HUES48 (cell line): ENCODE measurements at regions not wholly inside any gene's neighbourhood (a gene's known extent, or its start where the extent isn't known, plus 50 kb on each side); places are given as distances from the start of the nearest gene placed in this dataset.

Source experiments
- H3K27ac ChIP-seq: one replicate; pipeline ENCODE4 v1.7.0; 2013; ENCODE audit warnings: low read depth, low read length, inconsistent platforms
- H3K27me3 ChIP-seq: 2 replicates; pipeline ENCODE4 v1.6.1; 2013; ENCODE audit warnings: mild to moderate bottlenecking, low read length; ENCODE audit not compliant: control insufficient read depth, insufficient read depth
- H3K36me3 ChIP-seq: 2 replicates; pipeline ENCODE4 v1.6.1; 2013; ENCODE audit warnings: low read length; ENCODE audit not compliant: control insufficient read depth, insufficient read depth
- H3K4me1 ChIP-seq: 2 replicates; pipeline ENCODE4 v1.6.1; 2013; ENCODE audit warnings: mild to moderate bottlenecking, low read length; ENCODE audit not compliant: control insufficient read depth, insufficient read depth
- H3K4me3 ChIP-seq: 2 replicates; pipeline ENCODE4 v1.5.1; 2013; ENCODE audit warnings: mild to moderate bottlenecking, low read depth, low read length
- H3K9ac ChIP-seq: 2 replicates; pipeline ENCODE4 v1.6.1; 2013; ENCODE audit warnings: mild to moderate bottlenecking, low read depth, low read length, moderate library complexity
- H3K9me3 ChIP-seq: 2 replicates; pipeline ENCODE4 v1.6.1; 2013; ENCODE audit warnings: low read length; ENCODE audit not compliant: control insufficient read depth, insufficient read depth

GRCh38 chr5:35305336-35306020 lies 75.2 kb upstream of the PRLR start:
- H3K36me3 ChIP-seq: no peaks in the 10 kb centered on the region
- H3K4me1 ChIP-seq: no peaks in the 10 kb centered on the region
- H3K27me3 ChIP-seq: no peaks in the 10 kb centered on the region
- H3K9me3 ChIP-seq: no peaks in the 10 kb centered on the region
- H3K4me3 ChIP-seq: no peak overlapping the region
- H3K27ac ChIP-seq: no peak overlapping the region
- no peak overlapping the region for H3K9ac ChIP-seq

- H3K27ac ChIP-seq: no peak overlapping the region
- no peaks in the 10 kb centered on the region for H3K36me3 ChIP-seq
- H3K9me3 ChIP-seq: no peaks in the 10 kb centered on the region
- H3K4me3 ChIP-seq: no peak overlapping the region
- no peaks in the 10 kb centered on the region for H3K27me3 ChIP-seq
- no peak overlapping the region for H3K9ac ChIP-seq
- no peaks in the 10 kb centered on the region for H3K4me1 ChIP-seq
These were observed 74.0 kb upstream of the PRLR start for GRCh38 chr5:35304291-35304690.

GRCh38 chr5:35303152-35303551 lies 72.9 kb upstream of the PRLR start:
- H3K4me1 ChIP-seq: no peaks in the 10 kb centered on the region
- H3K36me3 ChIP-seq: no peaks in the 10 kb centered on the region
- no peaks in the 10 kb centered on the region for H3K27me3 ChIP-seq
- H3K9me3 ChIP-seq: no peaks in the 10 kb centered on the region
- H3K9ac ChIP-seq: no peak overlapping the region
- H3K4me3 ChIP-seq: no peak overlapping the region
- H3K27ac ChIP-seq: no peak overlapping the region

DNA sequence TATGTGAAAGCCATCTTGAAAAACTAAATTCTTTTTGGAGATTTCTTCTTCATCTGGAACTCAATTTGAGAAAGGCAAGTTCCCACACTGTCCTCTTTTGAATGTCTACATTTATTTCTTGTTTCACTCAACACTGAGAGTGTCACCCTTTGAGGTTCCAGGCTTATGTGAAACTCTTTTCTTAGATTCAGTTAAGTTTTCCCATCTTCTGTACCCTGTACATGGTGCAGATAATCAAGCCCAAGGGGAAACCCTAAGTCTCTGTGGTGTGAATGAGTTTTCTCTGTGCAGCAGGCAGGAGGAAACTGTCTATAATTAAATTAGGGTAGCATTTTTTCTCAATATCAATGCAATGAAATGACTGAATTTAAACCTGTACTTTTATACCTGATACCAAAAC lies 72.3 kb upstream of the PRLR start:
- Histone ChIP-seq H3K36me3 (no peaks in the 10 kb centered on the region), H3K9me3 (no peaks in the 10 kb centered on the region), H3K4me3 (no peak overlapping the region), H3K27me3 (no peaks in the 10 kb centered on the region), H3K4me1 (no peaks in the 10 kb centered on the region), H3K27ac (no peak overlapping the region), H3K9ac (no peak overlapping the region)

GRCh38 chr5:35297755-35298154 lies 67.5 kb upstream of the PRLR start:
- Histone ChIP-seq H3K4me3 (no peak overlapping the region), H3K4me1 (no peaks in the 10 kb centered on the region), H3K9ac (no peak overlapping the region), H3K36me3 (no peaks in the 10 kb centered on the region), H3K9me3 (no peaks in the 10 kb centered on the region; the same call in 1 of the 2 replicates), H3K27me3 (no peaks in the 10 kb centered on the region), H3K27ac (no peak overlapping the region)

DNA sequence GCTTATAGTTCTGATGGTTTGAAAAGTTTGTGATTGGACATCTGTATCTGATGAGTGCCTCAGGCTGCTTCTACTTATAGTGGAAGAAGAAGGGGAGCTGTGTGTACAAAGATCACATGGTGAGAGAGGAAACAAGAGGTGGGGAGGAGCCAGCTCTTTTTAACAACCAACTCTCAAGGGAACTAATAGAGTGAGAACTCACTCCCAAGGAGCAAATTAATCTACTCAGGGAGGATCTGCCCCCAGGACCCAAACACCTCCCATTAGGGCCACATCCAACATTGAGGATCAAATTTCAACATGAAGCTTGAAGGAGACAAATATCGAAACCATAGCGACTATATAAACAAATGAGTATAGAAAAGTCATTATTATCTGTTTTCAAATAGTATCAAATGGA lies 64.7 kb upstream of the PRLR start:
- peaks cover 4% of the 10 kb centered on the region; the same call in 1 of the 2 replicates for H3K9me3 ChIP-seq
- no peaks in the 10 kb centered on the region for H3K27me3 ChIP-seq
- H3K36me3 ChIP-seq: no peaks in the 10 kb centered on the region
- no peaks in the 10 kb centered on the region for H3K4me1 ChIP-seq
- no peak overlapping the region for H3K4me3 ChIP-seq
- H3K27ac ChIP-seq: no peak overlapping the region
- no peak overlapping the region for H3K9ac ChIP-seq

DNA sequence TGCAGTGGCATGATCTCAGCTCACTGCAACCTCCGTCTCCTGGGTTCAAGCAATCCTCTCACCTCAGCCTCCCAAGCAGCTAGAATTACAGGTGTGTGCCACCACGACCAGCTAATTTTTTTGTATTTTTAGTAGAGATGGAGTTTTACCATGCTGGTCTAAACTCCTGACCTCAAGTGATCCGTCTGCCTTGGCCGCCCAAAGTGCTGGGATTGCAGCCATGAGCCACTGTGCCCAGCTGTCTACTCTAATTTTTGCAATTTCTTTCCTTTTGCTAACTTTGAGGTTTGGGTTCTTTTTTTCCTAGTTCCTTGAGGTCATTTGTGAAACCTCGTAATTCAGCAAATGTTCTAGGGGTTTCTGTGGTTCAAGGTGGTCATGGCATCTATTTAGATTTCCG lies 63.7 kb upstream of the PRLR start:
- Histone ChIP-seq H3K4me1 (no peaks in the 10 kb centered on the region), H3K36me3 (no peaks in the 10 kb centered on the region), H3K9me3 (peaks cover 4% of the 10 kb centered on the region; the same call in 1 of the 2 replicates), H3K27ac (no peak overlapping the region), H3K9ac (no peak overlapping the region), H3K27me3 (no peaks in the 10 kb centered on the region), H3K4me3 (no peak overlapping the region)

DNA sequence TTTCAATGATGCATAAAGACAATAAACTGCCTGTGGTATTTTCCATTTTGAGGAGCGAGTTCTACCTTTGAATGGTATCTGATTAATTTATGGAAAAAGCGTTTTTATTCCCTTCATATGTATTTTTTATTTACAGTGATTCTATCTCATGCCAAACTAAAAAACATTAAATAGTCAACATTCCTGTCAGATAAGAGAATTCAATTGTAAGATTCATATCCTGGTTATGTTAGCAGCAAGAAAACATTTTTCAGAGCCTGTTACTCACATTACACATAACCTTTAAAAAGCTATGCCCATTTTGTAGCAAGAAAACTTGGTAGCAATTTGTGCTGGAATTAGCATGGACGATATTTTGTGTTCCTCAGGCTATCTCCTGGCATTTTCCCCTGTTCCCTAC lies 55.1 kb upstream of the PRLR start:
- Histone ChIP-seq H3K36me3 (no peaks in the 10 kb centered on the region), H3K27ac (no peak overlapping the region), H3K4me3 (no peak overlapping the region), H3K4me1 (no peaks in the 10 kb centered on the region), H3K9ac (no peak overlapping the region), H3K27me3 (no peaks in the 10 kb centered on the region), H3K9me3 (peaks cover 36% of the 10 kb centered on the region)

DNA sequence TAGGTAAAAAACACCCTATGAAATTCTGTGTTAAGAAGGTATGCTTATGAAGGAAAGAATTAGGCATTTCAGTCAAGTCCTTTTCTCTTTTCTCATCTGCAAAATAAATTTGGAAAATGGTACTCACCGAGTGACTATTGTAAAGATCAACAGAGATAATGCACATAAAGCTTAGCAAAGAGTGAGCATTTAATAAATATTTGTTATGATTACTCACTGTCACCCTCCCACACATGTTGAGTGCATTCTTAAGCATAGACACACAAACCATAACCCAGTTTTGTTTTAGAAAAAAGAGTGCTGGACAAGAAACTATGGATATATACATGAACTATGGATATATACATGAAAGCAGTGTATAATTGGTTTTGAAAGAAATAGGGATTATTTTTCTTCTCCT lies 54.7 kb upstream of the PRLR start:
- Histone ChIP-seq H3K4me1 (no peaks in the 10 kb centered on the region), H3K4me3 (no peak overlapping the region), H3K27me3 (no peaks in the 10 kb centered on the region), H3K9me3 (peaks cover 36% of the 10 kb centered on the region), H3K9ac (no peak overlapping the region), H3K36me3 (no peaks in the 10 kb centered on the region), H3K27ac (no peak overlapping the region)

DNA sequence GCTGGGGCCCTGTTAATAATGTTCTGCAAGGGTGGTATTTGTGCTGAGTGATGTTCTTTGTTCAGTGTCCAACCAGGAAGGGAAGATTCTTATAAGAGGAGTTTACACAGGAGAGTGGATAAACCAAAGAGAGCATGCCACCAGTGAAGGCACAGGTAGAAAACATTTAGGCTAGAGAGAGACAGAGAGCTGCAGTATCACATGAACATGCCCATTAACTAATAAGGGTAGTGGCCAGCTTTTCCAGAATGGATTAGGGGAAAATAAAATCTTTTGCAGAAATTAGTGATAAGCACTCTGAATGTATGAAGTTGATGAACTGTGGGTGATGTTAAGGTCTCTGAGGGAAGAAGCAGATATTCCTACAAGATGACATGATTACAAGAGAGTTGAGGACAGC lies 54.1 kb upstream of the PRLR start:
- Histone ChIP-seq H3K9me3 (peaks cover 39% of the 10 kb centered on the region), H3K9ac (no peak overlapping the region), H3K36me3 (no peaks in the 10 kb centered on the region), H3K27ac (no peak overlapping the region), H3K4me1 (no peaks in the 10 kb centered on the region), H3K4me3 (no peak overlapping the region), H3K27me3 (no peaks in the 10 kb centered on the region)

DNA sequence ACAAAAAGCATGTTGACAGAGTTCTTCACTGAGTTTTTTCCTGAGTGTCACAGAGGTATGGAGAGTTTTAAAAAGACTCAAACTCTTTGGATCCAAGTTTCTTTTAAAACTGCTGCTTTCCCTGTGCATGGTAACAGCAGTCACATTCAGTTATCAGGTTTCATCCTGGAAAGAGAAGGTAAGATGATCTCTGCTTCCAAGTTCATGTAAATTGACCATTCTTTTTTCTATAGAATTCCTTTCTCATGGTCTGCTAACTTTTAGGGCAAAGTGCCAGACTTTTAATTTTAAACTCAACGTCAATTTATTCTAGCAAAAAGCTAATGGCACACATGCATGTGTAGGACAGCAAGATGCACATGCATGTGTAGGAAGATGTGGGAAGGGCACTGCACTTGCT lies 52.5 kb upstream of the PRLR start:
- Histone ChIP-seq H3K9ac (no peak overlapping the region), H3K27ac (no peak overlapping the region), H3K4me3 (no peak overlapping the region), H3K27me3 (no peaks in the 10 kb centered on the region), H3K36me3 (no peaks in the 10 kb centered on the region), H3K9me3 (peaks cover 39% of the 10 kb centered on the region), H3K4me1 (no peaks in the 10 kb centered on the region)
